GM18511 (cell line): ENCODE measurements at regions not wholly inside any gene's neighbourhood (a gene's known extent, or its start where the extent isn't known, plus 50 kb on each side); places are given as distances from the start of the nearest gene placed in this dataset.
"Not testable (repeated sequence)": the region's sequence is repeated elsewhere in the genome, so short reads cannot be mapped to it uniquely, and the experiment has no call there.

ENCODE experiments used
- ATAC-seq: cut with Tn5 transposase; IDR thresholded peaks from one replicate; pipeline ENCODE4 v1.9.1; 2021; ENCODE audit warnings: mild to moderate bottlenecking, moderate library complexity; ENCODE audit not compliant: unreplicated experiment

DNA sequence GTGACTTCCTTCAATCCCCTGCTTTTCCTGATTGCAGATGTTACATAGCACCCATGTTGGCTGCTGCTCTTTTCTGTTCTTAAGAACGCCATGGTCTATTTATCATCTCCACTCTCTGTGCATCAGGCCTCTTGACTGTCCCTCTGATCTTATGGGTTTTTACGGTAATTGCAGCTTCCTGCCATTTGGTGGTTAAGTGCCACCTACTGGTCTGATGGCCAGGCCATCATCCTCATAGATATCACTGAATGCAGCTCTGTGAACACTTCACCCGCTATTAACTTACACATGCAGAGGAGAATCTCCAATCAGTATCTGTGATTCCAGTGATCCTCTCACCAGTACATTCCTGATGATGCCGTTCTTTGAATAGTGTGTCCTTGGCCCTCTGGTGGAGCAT lies 382.4 kb downstream of the TRAM1L1 start:
- ATAC-seq, result peak; percentile 47

DNA sequence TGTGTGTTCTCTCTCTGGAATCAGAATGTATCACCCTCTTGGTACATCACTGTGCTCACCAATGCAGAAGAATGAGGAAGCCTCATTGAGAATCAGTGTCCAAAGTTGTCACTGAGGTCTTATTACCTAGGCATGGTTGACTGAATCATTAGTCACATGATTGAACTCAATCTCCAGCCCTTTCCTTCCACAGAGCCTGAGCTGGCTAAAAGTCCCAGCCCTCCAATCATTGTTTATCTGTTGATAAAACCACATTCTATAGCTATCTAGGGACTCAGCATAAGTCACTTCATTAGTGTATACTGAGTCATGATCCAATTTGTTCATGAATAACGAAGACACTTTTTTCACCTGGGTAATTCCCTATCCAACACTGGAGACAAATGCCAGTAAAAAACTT lies 396.8 kb downstream of the TRAM1L1 start:
- no peak for ATAC-seq

DNA sequence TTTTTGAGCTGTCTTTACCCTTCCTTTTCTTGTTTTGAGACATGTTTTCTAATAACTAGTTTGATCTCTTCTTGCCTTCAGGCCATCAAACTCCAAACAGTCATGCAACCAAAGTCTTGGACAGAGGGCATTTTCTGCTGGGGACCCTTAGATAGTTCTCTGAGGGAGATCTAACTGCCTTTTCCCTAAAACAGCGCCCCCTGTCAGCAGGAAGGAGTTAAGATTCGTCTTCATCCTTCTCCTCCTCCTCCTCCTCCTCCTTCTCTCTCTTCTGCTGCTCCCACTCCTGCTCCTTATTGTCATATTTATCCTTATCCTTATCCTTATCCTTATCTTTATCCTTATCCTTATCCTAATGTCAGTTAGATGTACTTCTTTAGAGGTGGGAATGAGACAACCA lies 417.2 kb downstream of the TRAM1L1 start:
- no peak for ATAC-seq

DNA sequence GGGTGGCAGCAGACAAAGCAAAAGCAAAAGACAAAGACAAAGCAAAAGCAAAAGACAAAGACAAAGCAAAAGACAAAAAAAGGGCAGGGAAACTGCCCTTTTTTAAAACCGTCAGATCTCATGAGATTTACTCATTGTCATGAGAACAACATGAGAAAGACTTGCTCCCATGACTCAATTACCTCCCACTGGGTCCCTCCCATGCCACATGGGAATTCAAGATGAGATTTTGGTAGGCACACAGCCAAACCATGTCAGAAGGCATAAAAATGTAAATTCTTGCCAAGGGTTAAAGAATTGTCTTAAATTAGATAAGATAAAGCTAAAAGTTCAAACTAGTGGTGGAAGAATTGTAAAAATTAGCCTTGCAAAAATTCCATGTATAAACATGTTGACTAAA lies 419.7 kb downstream of the TRAM1L1 start:
- ATAC-seq, result no peak

DNA sequence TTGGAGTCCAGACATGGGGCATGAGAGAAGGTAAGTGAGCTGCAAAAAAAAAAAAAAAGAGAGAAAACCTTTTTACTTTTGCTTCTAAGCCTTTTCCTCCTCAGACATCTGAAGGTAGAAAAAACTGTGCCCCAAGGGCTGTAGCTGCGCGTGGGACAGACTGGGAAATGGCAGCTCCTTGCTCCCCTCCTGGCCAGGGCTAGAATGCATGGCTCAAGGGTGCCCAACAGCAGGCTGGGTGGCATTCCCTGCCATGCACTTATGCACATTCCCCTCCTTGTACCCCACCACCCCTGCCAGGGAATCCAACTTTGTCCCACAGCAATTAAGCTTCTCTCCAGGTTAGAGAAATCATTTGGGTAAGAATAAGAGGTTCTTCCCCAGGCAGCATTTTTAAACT lies 421.2 kb downstream of the TRAM1L1 start:
- ATAC-seq, result no peak

DNA sequence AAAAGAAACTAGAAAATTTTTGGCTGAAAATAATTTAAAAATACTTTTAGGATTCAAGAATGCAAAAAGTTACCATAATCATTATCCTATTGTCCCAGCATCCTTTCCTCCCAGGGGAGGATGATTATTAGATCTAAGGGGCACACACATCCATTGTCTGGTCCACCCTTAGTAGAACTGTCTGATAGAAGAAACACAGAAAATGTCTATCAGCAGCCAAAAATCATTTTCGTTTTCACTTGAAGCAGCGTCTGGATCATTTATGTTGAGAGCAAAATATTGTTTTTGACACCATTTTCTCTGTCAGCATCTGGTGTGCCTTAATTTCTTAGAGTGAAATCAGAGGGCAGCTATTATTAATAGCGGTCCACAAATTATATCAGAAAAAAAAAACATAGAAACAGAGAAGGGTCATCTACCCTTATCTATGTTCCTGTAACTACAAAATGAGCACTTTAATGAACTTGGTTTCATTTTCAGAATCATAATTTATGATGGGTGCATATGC lies 446.3 kb downstream of the TRAM1L1 start:
- no peak for ATAC-seq

DNA sequence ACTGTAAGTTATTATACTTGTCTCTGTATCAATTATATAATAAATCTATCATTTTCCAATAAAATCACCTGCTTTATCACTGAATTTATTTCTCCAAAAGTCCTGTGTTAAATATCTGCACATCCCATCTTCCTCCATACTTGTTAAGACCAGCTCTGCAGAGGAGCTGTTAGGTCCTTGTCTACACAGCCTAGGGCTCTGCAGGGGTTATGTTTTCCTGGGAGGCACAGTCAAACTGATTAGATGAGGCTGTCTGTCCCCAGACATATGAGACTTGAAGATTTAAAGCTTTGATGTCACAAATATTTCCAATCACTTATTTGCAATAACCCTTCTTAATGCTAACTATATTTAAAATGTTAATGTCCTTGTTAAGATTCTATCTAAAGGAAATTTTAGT lies 446.8 kb downstream of the TRAM1L1 start:
- ATAC-seq, result no peak

DNA sequence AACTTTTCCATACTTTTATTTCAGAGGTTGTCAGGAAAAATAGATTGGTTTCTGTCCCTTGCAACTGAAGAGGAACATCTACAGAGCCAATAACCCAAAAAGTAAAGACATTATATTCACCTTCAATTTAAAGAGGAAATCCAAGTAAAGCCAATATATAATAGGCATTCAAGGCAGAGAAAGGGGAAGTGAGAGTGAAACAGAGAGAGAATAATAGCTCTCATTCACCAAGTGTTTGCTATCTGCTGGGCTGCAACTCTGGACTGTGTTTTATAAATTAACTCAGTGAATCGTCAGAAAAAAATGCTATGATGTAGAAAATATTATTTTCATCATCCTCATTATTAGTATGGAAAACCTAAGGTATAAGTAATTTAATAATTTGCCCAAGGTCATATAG lies 448.5 kb downstream of the TRAM1L1 start:
- peak; percentile 100 for ATAC-seq

DNA sequence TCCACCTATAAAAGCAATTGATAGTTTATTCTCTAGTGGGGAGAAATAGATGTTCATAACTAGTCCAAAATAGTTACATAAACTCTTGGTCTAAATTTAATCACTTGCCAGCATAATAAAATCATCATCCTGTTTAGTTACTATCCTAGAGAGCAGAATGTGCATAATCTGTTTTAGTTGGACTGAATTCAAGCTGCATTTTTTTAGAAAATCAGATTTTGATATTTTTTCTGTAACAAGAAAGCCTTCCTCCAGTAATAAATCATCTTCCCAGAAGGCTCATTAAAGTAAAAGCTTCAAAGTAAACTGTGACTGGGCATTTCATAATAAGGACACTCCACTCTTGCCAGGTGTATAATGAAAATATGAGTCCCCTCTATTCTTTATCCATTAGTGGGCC lies 453.1 kb downstream of the TRAM1L1 start:
- ATAC-seq, result no peak

DNA sequence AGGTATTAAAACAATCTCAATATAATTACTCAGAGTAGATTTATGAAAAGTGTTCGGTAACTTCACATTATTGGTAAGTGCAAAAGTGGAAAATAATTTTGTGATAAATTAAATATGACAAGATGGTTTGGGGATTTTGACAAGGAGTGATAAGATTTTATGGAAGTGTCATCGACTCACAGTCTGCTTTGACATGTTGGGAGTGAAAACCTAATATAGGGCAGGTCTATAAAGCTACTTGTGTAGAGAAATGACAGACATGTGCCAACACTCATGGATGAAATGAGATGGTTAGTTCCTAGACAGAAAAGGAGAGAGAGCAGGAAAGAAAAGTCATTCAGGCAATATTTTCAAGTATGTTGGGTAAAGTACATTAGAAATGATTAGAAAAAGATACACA lies 456.8 kb downstream of the TRAM1L1 start:
- no peak for ATAC-seq

DNA sequence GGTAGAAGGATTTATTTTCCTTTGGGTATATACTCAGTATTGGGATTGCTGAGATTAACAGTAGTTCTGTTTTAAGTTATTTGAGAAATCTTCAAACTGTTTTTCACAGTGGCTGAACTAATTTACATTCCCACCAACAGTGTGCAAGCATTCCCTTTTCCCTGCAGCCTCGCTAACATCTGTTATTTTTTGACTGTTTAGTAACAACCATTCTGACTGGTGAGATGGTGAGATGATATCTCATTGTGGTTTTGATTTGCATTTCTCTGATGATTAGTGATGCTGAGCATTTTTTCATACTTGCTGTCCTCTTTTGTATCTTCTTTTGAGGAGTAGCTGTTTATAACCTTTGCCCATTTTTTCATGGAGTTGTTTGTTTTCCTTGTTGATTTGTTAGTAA lies 457.8 kb downstream of the TRAM1L1 start:
- ATAC-seq, result no peak

DNA sequence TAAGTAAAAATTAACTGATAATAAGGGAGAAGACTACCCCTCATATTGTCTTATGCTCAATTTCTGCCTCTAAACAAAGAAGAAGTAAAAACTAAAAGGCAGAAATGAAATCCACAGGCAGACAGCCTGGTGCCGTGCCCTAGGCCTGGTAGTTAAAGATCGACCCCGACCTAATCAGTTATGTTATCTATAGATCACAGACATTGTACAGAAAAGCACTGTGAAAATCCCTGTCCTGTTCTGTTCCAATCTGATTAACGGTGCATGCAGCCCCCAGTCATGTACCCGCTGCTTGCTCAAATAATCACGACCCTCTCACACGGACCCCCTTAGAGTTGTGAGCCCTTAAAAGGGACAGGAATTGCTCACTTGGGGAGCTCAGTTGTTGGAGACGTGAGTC lies 465.9 kb downstream of the TRAM1L1 start:
- ATAC-seq, result not testable (repeated sequence)

DNA sequence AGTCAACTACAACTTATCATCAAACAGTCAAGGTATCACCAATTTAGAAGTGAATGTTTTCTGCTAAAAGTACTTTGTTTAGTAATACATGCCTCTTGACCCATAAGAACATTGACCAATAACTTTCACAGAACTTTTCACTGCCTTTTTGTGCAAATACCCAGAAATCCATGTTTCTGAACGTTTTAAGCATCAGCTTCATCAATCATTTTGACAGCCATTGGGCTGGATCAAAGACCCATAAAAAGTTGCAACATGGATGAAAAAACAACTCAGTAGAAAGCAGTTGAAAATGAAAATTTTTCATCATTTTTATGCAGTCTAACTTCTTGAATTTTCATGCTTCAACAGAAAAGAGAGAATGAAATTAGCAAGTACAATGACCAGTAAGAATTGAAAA lies 466.7 kb downstream of the TRAM1L1 start:
- ATAC-seq, result no peak

DNA sequence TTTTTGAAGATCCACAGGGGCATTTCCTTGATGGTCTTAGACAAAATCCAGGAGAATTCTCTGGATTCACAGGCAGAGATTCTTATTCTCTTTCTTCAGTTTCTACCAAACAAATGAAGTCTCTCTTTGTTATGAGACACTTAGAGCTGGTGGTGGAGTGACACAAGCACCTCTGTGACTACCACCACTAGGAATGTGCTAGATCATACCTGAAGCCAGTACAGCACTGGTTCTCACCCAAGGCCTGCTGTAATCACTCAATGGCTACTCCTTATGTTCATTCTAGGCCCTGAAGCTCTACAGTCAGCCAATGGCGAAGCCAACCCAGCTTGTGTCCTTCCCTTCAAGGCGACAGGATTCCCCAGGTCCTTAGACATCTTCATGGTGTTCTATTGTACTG lies 482.3 kb downstream of the TRAM1L1 start:
- ATAC-seq, result no peak

DNA sequence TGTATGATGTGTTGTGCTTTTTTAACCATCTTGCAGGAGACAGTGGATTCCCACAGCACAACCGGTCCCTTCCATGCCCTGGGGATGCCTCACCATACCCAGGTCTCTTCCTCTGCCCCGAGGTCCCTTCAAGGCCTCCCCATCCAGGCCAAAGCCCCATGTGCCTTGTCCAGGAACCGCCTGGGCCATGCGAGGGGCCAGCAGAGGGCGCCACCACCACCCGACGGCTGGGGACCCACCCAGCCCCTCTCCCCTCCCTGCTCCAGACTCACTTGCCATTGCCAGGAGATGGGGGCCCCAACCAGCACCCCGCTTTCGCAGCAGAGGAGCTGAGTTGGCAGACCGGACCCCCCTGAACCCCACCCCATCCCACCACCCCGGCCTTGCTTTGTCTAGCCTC lies 485.5 kb downstream of the TRAM1L1 start:
- ATAC-seq, result peak; percentile 67

DNA sequence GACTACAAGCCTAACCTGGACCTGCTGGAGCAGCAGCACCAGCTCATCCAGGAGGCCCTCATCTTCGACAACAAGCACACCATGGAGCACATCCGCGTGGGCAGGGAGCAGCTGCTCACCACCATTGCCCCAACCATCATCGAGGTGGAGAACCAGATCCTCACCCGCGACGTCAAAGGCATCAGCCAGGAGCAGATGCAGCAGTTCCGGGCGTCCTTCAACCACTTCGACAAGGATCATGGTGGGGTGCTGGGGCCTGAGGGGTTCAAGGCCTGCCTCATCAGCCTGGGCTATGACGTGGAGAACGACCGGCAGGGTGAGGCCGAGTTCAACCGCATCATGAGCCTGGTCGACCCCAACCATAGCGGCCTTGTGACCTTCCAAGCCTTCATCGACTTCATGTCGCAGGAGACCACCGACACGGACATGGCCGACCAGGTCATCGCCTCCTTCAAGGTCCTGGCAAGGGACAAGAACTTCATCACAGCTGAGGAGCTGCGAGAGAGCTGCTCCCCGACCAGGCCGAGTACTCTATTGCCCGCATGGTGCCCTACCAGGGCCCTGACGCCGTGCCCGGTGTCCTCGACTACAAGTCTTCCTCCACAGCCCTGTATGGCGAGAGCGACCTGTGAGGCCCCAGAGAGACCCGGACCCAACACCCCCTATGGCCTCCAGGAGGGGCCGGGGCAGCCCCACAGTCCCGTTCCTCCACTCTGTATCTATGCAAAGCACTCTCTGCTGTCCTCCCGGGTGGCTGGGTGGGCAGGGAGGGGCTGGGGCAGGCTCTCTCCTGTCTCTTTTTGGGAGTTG lies 486.2 kb downstream of the TRAM1L1 start:
- ATAC-seq, result peak; percentile 4

DNA sequence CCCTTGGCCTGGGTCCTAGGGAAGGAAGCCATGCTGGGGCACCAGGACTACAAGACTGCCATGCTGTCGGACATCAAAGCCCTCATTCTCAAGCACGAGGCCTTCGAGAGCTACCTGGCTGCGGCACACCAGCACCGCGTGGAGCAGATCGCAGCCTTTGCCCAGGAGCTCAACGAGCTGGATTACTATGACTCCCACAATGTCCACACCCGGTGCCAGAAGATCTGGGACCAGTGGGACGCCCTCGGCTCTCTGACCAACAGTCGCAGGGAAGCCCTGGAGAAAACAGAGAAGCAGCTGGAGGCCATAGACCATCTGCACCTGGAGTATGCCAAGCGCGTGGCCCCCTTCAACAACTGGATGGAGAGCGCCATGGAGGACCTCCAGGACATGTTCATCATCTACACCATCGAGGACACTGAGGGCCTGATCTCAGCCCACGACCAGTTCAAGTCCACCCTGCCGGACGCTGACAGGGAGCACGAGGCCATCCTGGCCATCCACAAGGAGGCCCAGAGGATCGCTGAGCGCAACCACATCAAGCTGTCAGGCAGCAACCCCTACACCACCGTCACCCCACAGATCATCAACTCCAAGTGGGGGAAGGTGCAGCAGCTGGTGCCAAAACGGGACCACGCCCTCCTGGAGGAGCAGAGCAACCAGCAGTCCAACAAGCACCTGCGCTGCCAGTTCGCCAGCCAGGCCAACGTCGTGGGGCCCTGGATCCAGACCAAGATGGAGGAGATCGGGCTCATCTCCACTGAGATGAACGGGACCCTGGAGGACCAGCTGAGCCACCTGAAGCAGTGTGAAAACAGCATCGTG lies 487.0 kb downstream of the TRAM1L1 start:
- ATAC-seq, result no peak

DNA sequence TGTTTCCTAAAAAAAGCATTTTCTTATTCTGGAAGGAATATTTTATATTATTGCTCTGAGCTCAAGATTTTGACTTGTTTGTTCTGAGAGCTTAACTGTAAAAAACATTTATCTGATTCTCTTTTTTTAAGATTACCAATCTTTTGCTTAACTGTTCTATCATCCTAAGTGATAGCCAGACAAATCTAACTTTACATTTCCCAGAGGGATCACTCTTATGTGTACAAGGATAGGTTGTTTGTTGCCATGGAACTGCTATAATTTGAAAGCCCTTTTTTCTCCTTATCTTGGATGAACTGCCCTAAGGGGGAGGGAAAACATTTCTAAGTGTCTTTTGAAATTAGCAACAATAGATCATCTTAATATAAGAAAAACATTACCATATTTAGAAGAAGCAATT lies 494.7 kb downstream of the TRAM1L1 start:
- no peak for ATAC-seq

DNA sequence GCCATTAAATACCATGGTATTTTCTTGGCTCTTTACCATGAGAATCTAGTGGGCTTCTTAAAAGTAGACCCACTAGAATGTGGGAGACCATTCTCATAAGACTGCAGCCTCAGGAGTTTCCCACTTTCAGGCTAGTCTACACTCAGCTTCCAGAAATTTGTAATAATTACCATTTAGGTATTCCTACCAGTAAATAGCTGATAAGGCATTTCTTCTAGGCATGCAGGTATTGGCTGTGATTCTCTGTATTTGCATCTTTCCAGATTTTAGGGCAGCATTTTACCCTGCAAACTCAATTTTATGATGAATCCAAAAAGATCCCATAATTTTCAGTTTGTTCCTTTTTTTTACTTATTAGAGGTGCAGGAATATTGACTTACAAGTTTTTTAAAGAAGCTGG lies 496.6 kb downstream of the TRAM1L1 start:
- ATAC-seq, result no peak

DNA sequence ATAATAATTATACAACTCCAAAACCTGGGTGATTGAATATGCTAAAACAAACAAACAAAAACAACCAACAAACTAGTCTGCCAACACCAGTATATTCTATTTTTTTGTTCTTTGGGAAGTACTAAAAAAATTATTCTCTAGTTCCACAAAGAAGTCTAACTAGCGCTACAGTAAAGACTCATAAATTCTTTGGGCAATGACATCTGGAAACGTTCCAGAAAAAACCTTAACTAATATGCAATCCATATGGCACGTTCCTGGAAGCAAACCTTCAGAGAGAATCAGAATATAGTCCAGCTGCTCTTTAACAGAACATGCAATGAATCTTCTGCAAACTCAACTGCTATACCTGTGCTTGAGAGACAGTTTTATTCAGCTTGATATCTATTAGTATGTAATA lies 500.1 kb downstream of the TRAM1L1 start:
- ATAC-seq, result no peak

DNA sequence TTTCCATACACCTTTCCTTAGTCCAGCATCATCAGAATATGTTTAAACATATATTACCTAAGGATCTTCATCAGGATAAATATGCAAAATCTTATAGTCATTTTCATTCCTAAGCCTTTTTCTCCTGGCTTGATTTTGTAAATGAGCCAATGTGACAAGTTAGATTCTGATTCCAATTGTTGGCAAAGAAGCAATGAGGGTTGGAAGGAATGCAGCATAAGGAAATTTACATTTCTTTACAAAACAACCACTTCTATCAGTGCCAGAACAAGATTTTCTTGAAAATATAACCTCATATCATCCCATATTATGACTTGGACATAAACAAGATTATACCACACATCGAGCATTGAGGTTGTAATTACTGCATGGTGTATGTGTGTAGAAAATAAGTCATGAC lies 508.1 kb downstream of the TRAM1L1 start:
- ATAC-seq, result no peak

DNA sequence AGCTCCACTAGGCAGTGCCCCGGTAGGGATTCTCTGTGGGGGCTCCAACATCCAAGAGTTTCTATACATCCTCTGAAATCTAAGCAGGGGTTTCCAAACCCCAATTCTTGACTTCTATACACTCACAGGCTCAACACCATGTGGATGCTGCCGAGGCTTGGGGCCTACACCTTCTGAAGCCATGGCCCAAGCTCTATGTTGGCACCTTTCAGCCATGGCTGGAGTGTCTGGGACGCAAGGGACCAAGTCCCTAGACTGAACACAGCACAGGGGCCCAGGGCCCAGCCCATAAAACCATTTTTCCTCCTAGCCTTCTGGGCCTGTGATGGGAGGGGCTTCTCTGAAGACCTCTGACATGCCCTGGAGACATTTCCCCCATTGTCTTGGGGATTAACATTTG lies 511.8 kb downstream of the TRAM1L1 start:
- no peak for ATAC-seq
